ENCODE measurements at regions not wholly inside any gene's neighbourhood (a gene's known extent, or its start where the extent isn't known, plus 50 kb on each side); places are given as distances from the start of the nearest gene placed in this dataset.

GRCh38 chr4:116055857-116056827 lies 942.7 kb upstream of the NDST4 start:
- TF ChIP-seq EP300 (IDR thresholded peaks at IDR 0.05; ENCODE audit: borderline replicate concordance) (no peak), RAD21 (IDR thresholded peaks at IDR 0.05; ENCODE audit: low read depth) (peak; percentile 54)

DNA sequence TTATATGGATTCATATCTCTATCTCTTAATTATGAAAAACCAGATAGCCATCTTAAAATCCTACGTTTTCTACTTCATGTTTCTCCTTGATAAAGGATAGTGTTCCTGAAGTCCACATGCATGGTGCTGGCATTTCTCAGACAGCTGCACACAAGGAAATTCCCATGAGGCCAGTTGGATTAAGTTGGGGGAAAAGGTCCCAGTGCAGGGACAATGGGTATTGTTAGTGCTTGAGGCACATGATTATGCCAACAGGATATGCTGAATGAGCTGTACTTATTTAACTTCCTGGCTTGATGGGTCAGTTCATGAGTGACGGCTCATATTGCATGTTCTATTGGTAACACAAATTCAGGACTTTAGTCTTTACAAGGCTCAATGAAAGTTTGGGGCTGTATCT lies 913.9 kb upstream of the NDST4 start:
- no peak for TF ChIP-seq FOXM1 (IDR thresholded peaks at IDR 0.05; ENCODE audit: borderline replicate concordance, low read depth)
- no peak for TF ChIP-seq EP300 (IDR thresholded peaks at IDR 0.05; ENCODE audit: borderline replicate concordance)
- TF ChIP-seq, protein P1, sequence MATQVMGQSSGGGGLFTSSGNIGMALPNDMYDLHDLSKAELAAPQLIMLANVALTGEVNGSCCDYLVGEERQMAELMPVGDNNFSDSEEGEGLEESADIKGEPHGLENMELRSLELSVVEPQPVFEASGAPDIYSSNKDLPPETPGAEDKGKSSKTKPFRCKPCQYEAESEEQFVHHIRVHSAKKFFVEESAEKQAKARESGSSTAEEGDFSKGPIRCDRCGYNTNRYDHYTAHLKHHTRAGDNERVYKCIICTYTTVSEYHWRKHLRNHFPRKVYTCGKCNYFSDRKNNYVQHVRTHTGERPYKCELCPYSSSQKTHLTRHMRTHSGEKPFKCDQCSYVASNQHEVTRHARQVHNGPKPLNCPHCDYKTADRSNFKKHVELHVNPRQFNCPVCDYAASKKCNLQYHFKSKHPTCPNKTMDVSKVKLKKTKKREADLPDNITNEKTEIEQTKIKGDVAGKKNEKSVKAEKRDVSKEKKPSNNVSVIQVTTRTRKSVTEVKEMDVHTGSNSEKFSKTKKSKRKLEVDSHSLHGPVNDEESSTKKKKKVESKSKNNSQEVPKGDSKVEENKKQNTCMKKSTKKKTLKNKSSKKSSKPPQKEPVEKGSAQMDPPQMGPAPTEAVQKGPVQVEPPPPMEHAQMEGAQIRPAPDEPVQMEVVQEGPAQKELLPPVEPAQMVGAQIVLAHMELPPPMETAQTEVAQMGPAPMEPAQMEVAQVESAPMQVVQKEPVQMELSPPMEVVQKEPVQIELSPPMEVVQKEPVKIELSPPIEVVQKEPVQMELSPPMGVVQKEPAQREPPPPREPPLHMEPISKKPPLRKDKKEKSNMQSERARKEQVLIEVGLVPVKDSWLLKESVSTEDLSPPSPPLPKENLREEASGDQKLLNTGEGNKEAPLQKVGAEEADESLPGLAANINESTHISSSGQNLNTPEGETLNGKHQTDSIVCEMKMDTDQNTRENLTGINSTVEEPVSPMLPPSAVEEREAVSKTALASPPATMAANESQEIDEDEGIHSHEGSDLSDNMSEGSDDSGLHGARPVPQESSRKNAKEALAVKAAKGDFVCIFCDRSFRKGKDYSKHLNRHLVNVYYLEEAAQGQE (IDR thresholded peaks at IDR 0.05; ENCODE audit: low read depth), result no peak
- no peak for TF ChIP-seq ZBTB7A (IDR thresholded peaks at IDR 0.05; ENCODE audit: low read depth)
- no peak for TF ChIP-seq RAD21 (IDR thresholded peaks at IDR 0.05; ENCODE audit: low read depth)
- no peak for TF ChIP-seq CREB1 (IDR thresholded peaks at IDR 0.05; ENCODE audit: low read depth)

DNA sequence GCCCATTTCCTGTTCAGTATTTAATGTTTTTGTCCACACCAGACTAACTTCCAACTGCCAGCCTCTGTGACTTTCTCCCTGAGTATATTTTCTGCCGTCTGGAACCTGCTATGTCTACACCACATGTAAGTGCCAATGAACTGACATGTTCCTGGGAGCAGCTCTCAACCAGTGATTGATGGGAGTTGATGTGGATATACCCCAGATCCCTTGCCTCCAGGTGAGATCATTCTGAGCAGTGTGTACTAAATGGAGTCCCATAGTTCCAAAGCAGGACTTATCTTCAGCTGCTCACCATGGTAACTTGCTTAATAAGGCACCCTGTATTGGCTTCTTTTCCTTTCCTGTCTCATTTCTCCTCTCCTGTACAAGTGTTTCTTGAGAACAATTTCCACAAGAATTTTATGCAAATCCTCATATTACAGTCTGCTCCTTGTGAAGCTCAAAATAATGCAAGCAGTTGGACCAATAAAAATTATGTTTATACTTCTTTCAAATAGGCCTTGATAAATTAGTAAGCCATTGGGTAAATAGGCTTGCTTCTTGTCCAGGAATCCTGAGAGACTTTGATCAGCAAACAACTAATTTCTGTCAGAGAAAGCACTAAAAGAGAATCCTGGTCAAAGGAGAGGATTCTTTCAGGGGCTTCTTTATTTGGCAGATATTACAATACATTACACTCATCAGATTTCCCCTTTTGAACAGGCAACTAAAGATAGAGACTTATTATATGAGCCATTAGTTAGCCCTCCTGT lies 911.7 kb upstream of the NDST4 start:
- no peak for TF ChIP-seq CREB1 (IDR thresholded peaks at IDR 0.05; ENCODE audit: low read depth)
- no peak for TF ChIP-seq TEAD4 (IDR thresholded peaks at IDR 0.05)
- no peak for TF ChIP-seq TAF1 (IDR thresholded peaks at IDR 0.05; ENCODE audit: low read depth)
- TF ChIP-seq, protein P1 (IDR thresholded peaks at IDR 0.05; ENCODE audit: low read depth), result no peak
- TF ChIP-seq NFIC (IDR thresholded peaks at IDR 0.05), result no peak
- no peak for TF ChIP-seq TCF12 (IDR thresholded peaks at IDR 0.05; ENCODE audit: low read depth)
- no peak for TF ChIP-seq CEBPB (IDR thresholded peaks at IDR 0.05)
- no peak for TF ChIP-seq RAD21 (IDR thresholded peaks at IDR 0.05; ENCODE audit: low read depth)
- no peak for TF ChIP-seq FOXM1 (IDR thresholded peaks at IDR 0.05; ENCODE audit: borderline replicate concordance, low read depth)
- TF ChIP-seq, protein P2, sequence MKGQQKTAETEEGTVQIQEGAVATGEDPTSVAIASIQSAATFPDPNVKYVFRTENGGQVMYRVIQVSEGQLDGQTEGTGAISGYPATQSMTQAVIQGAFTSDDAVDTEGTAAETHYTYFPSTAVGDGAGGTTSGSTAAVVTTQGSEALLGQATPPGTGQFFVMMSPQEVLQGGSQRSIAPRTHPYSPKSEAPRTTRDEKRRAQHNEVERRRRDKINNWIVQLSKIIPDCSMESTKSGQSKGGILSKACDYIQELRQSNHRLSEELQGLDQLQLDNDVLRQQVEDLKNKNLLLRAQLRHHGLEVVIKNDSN (IDR thresholded peaks at IDR 0.05), result no peak
- TF ChIP-seq, protein P3, sequence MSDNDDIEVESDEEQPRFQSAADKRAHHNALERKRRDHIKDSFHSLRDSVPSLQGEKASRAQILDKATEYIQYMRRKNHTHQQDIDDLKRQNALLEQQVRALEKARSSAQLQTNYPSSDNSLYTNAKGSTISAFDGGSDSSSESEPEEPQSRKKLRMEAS (IDR thresholded peaks at IDR 0.05), result no peak
- no peak for TF ChIP-seq EGR1 (IDR thresholded peaks at IDR 0.05)
- TF ChIP-seq ZBTB7A (IDR thresholded peaks at IDR 0.05; ENCODE audit: low read depth), result no peak
- no peak for TF ChIP-seq EP300 (IDR thresholded peaks at IDR 0.05; ENCODE audit: borderline replicate concordance)
- no peak for TF ChIP-seq YY1 (IDR thresholded peaks at IDR 0.05; ENCODE audit: low read depth)

GRCh38 chr4:116023049-116023448 lies 909.6 kb upstream of the NDST4 start:
- TF ChIP-seq RAD21 (IDR thresholded peaks at IDR 0.05; ENCODE audit: low read depth) (no peak), NFIC (IDR thresholded peaks at IDR 0.05) (no peak), CREB1 (IDR thresholded peaks at IDR 0.05; ENCODE audit: low read depth) (no peak), CEBPB (IDR thresholded peaks at IDR 0.05) (no peak), TEAD4 (IDR thresholded peaks at IDR 0.05) (no peak), TAF1 (IDR thresholded peaks at IDR 0.05; ENCODE audit: low read depth) (no peak)
- TF ChIP-seq, protein P3 (IDR thresholded peaks at IDR 0.05), result no peak
- TF ChIP-seq, protein P2 (IDR thresholded peaks at IDR 0.05), result no peak

GRCh38 chr4:116020141-116020722 lies 906.8 kb upstream of the NDST4 start:
- TF ChIP-seq EGR1 (IDR thresholded peaks at IDR 0.05), result no peak
- TF ChIP-seq TCF12 (IDR thresholded peaks at IDR 0.05; ENCODE audit: low read depth), result no peak
